ENCODE measurements at regions not wholly inside any gene's neighbourhood (a gene's known extent, or its start where the extent isn't known, plus 50 kb on each side); places are given as distances from the start of the nearest gene placed in this dataset.

DNA sequence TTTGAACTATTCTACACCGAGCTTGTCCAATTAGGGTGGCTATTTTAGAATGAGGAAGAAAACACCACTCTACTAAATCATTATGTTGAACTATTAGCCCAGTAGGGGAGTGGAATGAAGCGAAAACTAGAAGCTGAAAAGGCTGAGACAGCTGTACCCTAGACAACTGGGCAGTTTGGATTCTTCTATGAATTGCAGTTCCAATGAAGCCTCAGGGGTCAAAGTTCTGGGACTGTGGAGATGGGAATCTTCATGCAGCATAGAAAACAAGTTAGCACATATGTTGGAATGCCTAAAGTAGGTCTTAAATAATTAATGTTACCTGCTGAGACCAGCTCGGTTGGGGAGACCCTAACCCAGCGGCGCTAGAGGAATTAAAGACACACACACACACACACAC lies 62.7 kb upstream of the ZNF726 start (continued):
- TF ChIP-seq SP1 (IDR thresholded peaks at IDR 0.05) (no peak), HNF4A (conservative IDR thresholded peaks at IDR 0.05) (no peak)

DNA sequence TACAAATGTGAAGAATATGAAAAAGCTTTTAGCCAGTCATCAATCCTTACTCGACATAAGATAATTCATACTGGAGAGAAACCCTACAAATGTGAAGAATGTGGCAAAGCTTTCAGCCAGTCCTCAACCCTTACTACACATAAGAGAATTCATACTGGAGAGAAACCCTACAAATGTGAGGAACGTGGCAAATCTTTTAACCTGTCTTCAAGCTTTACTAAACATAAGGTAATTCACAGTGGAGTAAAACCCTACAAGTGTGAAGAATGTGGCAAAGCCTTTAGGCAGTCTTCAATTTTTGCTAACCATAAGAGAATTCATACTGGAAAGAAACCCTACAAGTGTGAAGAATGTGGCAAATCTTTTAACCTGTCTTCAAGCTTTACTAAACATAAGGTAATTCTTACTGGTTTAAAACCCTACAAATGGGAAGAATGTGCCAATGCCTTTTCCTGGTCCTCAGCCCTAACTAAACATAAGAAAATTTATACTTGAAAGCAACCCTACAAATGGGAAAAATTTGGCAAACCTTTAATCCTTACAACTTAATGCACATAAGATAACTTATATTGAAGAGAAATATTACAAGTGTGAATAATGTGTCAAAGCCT lies 74.1 kb upstream of the ZNF681 start:
- Histone ChIP-seq H3K4me1 (ENCODE audit: control insufficient read depth in 4 of 4, insufficient read depth in 4 of 4, low read length in 3 of 4) (no peaks in the 10 kb centered on the region), H3K27ac (ENCODE audit: low read depth in 1 of 2, low read length in 2 of 2) (no peak overlapping the region), H3K36me3 (ENCODE audit: control insufficient read depth in 4 of 4, insufficient read depth in 3 of 4, low read depth in 1 of 4, low read length in 3 of 4) (no peaks in the 10 kb centered on the region), H3K27me3 (ENCODE audit: control insufficient read depth in 4 of 4, insufficient read depth in 4 of 4, low read length in 3 of 4) (no peaks in the 10 kb centered on the region), H3K9me3 (ENCODE audit: control insufficient read depth in 4 of 4, low read length in 3 of 4) (peaks cover 11 to 33% (median 17%) of the 10 kb centered on the region in 4 donors), H3K9ac (ENCODE audit: low read depth in 1 of 2, low read length in 2 of 2) (no peak overlapping the region), H3K4me3 (ENCODE audit: low read depth in 1 of 3, low read length in 3 of 3) (peak overlapping the region in 1 of 3 donors; percentile 14)
- DNase-seq (ENCODE audit: low spot score): no peak
- TF ChIP-seq, protein P1, sequence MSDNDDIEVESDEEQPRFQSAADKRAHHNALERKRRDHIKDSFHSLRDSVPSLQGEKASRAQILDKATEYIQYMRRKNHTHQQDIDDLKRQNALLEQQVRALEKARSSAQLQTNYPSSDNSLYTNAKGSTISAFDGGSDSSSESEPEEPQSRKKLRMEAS (IDR thresholded peaks at IDR 0.05): no peak
- no peak for TF ChIP-seq NR2F2 (IDR thresholded peaks at IDR 0.05)
- TF ChIP-seq HNF4G (IDR thresholded peaks at IDR 0.05): no peak
- TF ChIP-seq FOXA1 (IDR thresholded peaks at IDR 0.05): no peak
- TF ChIP-seq, protein P2, sequence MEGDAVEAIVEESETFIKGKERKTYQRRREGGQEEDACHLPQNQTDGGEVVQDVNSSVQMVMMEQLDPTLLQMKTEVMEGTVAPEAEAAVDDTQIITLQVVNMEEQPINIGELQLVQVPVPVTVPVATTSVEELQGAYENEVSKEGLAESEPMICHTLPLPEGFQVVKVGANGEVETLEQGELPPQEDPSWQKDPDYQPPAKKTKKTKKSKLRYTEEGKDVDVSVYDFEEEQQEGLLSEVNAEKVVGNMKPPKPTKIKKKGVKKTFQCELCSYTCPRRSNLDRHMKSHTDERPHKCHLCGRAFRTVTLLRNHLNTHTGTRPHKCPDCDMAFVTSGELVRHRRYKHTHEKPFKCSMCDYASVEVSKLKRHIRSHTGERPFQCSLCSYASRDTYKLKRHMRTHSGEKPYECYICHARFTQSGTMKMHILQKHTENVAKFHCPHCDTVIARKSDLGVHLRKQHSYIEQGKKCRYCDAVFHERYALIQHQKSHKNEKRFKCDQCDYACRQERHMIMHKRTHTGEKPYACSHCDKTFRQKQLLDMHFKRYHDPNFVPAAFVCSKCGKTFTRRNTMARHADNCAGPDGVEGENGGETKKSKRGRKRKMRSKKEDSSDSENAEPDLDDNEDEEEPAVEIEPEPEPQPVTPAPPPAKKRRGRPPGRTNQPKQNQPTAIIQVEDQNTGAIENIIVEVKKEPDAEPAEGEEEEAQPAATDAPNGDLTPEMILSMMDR (IDR thresholded peaks at IDR 0.05; ENCODE audit: low read depth, low read length, missing input control): no peak
- WGBS: 67% methylated on average over 2 of the region's 2 CpGs

DNA sequence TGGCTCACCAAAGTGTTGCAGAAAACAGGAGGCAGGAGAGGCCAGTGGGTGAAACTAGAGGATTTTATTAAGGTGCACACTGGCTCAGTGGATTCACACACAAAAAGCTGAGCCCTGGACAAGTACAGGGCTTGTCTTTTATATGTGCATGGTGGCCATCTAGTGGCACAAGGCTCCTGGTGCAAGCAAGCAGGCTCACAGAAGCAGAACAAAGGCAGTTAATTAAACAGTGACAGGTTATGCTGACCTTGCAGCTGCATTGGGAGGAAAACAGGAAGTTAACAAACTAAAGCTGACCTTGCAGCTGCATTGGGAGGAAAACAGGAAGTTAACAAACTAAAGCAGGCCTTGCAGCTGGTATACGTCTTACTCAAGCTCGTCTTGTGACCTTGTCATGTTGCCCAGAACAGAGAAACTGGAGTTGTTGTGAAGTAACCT lies 65.3 kb upstream of the ZNF681 start:
- Histone ChIP-seq H3K4me1 (ENCODE audit: control insufficient read depth in 4 of 4, insufficient read depth in 4 of 4, low read length in 3 of 4) (no peaks in the 10 kb centered on the region), H3K36me3 (ENCODE audit: control insufficient read depth in 4 of 4, insufficient read depth in 3 of 4, low read depth in 1 of 4, low read length in 3 of 4) (no peaks in the 10 kb centered on the region), H3K27ac (ENCODE audit: low read depth in 1 of 2, low read length in 2 of 2) (no peak overlapping the region), H3K27me3 (ENCODE audit: control insufficient read depth in 4 of 4, insufficient read depth in 4 of 4, low read length in 3 of 4) (no peaks in the 10 kb centered on the region), H3K9me3 (ENCODE audit: control insufficient read depth in 4 of 4, low read length in 3 of 4) (peaks cover 15 to 36% (median 18%) of the 10 kb centered on the region in 4 donors), H3K4me3 (ENCODE audit: low read depth in 1 of 3, low read length in 3 of 3) (peak overlapping the region in 1 of 3 donors; percentile 46), H3K9ac (ENCODE audit: low read depth in 1 of 2, low read length in 2 of 2) (no peak overlapping the region)
- 48% methylated on average over 2 of the region's 2 CpGs for WGBS
- TF ChIP-seq YY1 (IDR thresholded peaks at IDR 0.05) (no peak), RAD21 (IDR thresholded peaks at IDR 0.05) (peak in 1 of 2 donors; percentile 16)
- no peak for DNase-seq (ENCODE audit: low spot score)

DNA sequence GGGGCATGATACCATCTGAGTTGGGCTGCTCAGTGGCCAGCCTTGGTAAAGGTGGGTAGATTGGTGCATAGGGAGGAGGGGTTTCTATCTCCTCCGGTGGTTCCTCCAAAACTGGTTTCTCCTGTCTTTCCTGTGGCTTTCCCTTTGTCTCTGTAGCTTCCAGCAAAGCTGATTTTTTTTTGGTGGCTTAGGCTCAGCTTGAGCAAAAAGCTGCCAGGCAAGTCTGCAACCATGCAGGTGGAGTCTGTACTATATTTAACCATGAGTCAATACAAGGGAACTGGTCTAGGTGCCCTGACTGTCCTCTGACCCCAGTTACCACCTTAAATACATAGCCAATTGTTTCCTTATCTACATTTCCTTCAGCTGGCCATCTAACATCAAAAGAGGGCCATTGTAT lies 64.0 kb upstream of the ZNF681 start:
- Histone ChIP-seq H3K9ac (ENCODE audit: low read depth in 1 of 2, low read length in 2 of 2) (no peak overlapping the region), H3K27me3 (ENCODE audit: control insufficient read depth in 4 of 4, insufficient read depth in 4 of 4, low read length in 3 of 4) (no peaks in the 10 kb centered on the region), H3K4me3 (ENCODE audit: low read depth in 1 of 3, low read length in 3 of 3) (peak overlapping the region in 2 of 3 donors; percentile 18 to 26), H3K27ac (ENCODE audit: low read depth in 1 of 2, low read length in 2 of 2) (no peak overlapping the region), H3K36me3 (ENCODE audit: control insufficient read depth in 4 of 4, insufficient read depth in 3 of 4, low read depth in 1 of 4, low read length in 3 of 4) (no peaks in the 10 kb centered on the region), H3K4me1 (ENCODE audit: control insufficient read depth in 4 of 4, insufficient read depth in 4 of 4, low read length in 3 of 4) (no peaks in the 10 kb centered on the region), H3K9me3 (ENCODE audit: control insufficient read depth in 4 of 4, low read length in 3 of 4) (peaks cover 15 to 43% (median 18%) of the 10 kb centered on the region in 4 donors)
- 87% methylated on average over 1 of the region's 1 CpG for WGBS
- TF ChIP-seq TAF1 (conservative IDR thresholded peaks at IDR 0.05) (no peak), RXRA (IDR thresholded peaks at IDR 0.05) (no peak), SP1 (IDR thresholded peaks at IDR 0.05) (no peak), JUND (IDR thresholded peaks at IDR 0.05) (no peak), EGR1 (IDR thresholded peaks at IDR 0.05; ENCODE audit: low read depth in 2 of 2) (no peak), HNF4G (IDR thresholded peaks at IDR 0.05) (no peak)
- TF ChIP-seq, protein P3, sequence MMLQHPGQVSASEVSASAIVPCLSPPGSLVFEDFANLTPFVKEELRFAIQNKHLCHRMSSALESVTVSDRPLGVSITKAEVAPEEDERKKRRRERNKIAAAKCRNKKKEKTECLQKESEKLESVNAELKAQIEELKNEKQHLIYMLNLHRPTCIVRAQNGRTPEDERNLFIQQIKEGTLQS (IDR thresholded peaks at IDR 0.05): no peak
- TF ChIP-seq, protein P4, sequence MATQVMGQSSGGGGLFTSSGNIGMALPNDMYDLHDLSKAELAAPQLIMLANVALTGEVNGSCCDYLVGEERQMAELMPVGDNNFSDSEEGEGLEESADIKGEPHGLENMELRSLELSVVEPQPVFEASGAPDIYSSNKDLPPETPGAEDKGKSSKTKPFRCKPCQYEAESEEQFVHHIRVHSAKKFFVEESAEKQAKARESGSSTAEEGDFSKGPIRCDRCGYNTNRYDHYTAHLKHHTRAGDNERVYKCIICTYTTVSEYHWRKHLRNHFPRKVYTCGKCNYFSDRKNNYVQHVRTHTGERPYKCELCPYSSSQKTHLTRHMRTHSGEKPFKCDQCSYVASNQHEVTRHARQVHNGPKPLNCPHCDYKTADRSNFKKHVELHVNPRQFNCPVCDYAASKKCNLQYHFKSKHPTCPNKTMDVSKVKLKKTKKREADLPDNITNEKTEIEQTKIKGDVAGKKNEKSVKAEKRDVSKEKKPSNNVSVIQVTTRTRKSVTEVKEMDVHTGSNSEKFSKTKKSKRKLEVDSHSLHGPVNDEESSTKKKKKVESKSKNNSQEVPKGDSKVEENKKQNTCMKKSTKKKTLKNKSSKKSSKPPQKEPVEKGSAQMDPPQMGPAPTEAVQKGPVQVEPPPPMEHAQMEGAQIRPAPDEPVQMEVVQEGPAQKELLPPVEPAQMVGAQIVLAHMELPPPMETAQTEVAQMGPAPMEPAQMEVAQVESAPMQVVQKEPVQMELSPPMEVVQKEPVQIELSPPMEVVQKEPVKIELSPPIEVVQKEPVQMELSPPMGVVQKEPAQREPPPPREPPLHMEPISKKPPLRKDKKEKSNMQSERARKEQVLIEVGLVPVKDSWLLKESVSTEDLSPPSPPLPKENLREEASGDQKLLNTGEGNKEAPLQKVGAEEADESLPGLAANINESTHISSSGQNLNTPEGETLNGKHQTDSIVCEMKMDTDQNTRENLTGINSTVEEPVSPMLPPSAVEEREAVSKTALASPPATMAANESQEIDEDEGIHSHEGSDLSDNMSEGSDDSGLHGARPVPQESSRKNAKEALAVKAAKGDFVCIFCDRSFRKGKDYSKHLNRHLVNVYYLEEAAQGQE (IDR thresholded peaks at IDR 0.05): no peak
- TF ChIP-seq, protein P2 (IDR thresholded peaks at IDR 0.05; ENCODE audit: low read depth, low read length, missing input control): no peak
- no peak for DNase-seq (ENCODE audit: low spot score)
